IPS DF 6.9 (cell line): ENCODE measurements at regions not wholly inside any gene's neighbourhood (a gene's known extent, or its start where the extent isn't known, plus 50 kb on each side); places are given as distances from the start of the nearest gene placed in this dataset.

ENCODE experiments used
- DNase-seq: peaks from one replicate; pipeline ENCODE4 v3.0.0-alpha.2; 2013; ENCODE audit warnings: low read depth, low spot score
- H3K27ac ChIP-seq: one replicate; pipeline ENCODE4 v1.5.1; 2013; ENCODE audit warnings: low read length, control low read depth
- H3K27me3 ChIP-seq: 2 replicates; pipeline ENCODE4 v1.6.1; 2013; ENCODE audit warnings: mild to moderate bottlenecking, low read length; ENCODE audit not compliant: control insufficient read depth, insufficient read depth
- H3K36me3 ChIP-seq: 2 replicates; pipeline ENCODE4 v1.6.1; 2013; ENCODE audit warnings: low read length; ENCODE audit not compliant: control insufficient read depth, insufficient read depth
- H3K4me1 ChIP-seq: 2 replicates; pipeline ENCODE4 v1.6.1; 2013; ENCODE audit warnings: low read length; ENCODE audit not compliant: control insufficient read depth, insufficient read depth
- H3K4me3 ChIP-seq: 2 replicates; pipeline ENCODE4 v1.5.1; 2013; ENCODE audit warnings: mild to moderate bottlenecking, low read length
- H3K9me3 ChIP-seq: 2 replicates; pipeline ENCODE4 v1.6.1; 2013; ENCODE audit warnings: low read length, inconsistent platforms; ENCODE audit not compliant: control insufficient read depth, insufficient read depth
- WGBS: extraction: QIAGEN DNeasy Blood & Tissue Kit; methylation state at CpG from one replicate; pipeline ENCODE4 v1.1.7; 2013; ENCODE audit warnings: mixed read lengths, missing lambda C conversion rate; ENCODE audit not compliant: insufficient read length, insufficient coverage; 5-methylcytosine and 5-hydroxymethylcytosine counted together

- no peaks in the 10 kb centered on the region for H3K4me1 ChIP-seq
- H3K9me3 ChIP-seq = peaks cover 32% of the 10 kb centered on the region
- no peak for DNase-seq
- no peak overlapping the region for H3K27ac ChIP-seq
- no CpG with 5 or more reads among the region's 32 CpGs for WGBS
- no peak overlapping the region for H3K4me3 ChIP-seq
- H3K27me3 ChIP-seq = no peaks in the 10 kb centered on the region
- no peaks in the 10 kb centered on the region; the same call in 1 of the 2 replicates for H3K36me3 ChIP-seq
Observed at GRCh38 chr22:48745842-48746788, 1081.6 kb downstream of the BRD1 start.

DNA sequence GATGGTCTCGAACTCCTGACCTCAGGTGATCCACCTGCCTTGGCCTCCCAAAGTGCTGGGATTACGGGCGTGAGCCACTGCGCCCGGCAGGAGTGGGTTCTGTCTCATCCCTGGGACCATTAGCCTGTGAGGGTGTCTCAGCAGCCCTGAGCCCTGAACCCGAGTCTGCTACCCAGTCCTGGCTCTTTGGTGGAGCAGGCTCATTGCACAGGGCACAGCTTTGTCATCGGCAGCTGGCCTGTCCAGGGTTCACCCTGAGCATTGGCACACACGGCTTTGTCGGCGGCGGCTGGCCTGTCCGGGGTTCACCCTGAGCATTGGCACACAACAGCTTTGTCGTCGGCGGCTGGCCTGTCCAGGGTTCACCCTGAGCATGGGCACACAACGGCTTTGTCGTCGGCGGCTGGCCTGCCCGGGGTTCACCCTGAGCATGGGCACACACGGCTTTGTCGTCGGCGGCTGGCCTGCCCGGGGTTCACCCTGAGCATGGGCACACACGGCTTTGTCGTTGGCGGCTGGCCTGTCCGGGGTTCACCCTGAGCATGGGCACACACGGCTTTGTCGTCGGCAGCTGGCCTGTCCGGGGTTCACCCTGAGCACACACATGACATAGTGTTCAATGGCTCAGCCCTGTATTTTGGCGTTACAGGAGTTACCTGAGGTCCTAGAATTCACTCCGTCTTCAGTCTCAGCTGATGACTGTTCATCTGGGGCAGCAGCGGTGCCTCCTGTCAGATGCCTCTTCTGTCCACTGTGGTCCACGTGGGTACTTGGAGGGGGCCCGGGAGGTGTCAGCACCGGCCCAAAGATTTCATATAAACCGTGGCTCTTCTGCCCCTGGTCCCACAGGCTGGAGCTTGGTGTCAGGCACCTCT lies 1082.5 kb downstream of the BRD1 start:
- Histone ChIP-seq H3K4me1 (no peaks in the 10 kb centered on the region), H3K36me3 (no peaks in the 10 kb centered on the region; the same call in 1 of the 2 replicates), H3K27me3 (no peaks in the 10 kb centered on the region), H3K27ac (no peak overlapping the region), H3K9me3 (peaks cover 38% of the 10 kb centered on the region), H3K4me3 (no peak overlapping the region)
- no peak for DNase-seq
- no CpG with 5 or more reads among the region's 40 CpGs for WGBS

- Histone ChIP-seq H3K27me3 (no peaks in the 10 kb centered on the region), H3K27ac (no peak overlapping the region), H3K4me1 (no peaks in the 10 kb centered on the region), H3K9me3 (peaks cover 42% of the 10 kb centered on the region), H3K4me3 (no peak overlapping the region), H3K36me3 (no peaks in the 10 kb centered on the region; the same call in 1 of the 2 replicates)
- no peak for DNase-seq
- WGBS = no CpG with 5 or more reads among the region's 11 CpGs
Observed at GRCh38 chr22:48744283-48744641, 1083.4 kb downstream of the BRD1 start.

- Histone ChIP-seq H3K27ac (no peak overlapping the region), H3K9me3 (peaks cover 42% of the 10 kb centered on the region), H3K4me3 (no peak overlapping the region), H3K4me1 (no peaks in the 10 kb centered on the region), H3K27me3 (no peaks in the 10 kb centered on the region), H3K36me3 (no peaks in the 10 kb centered on the region; the same call in 1 of the 2 replicates)
- WGBS = no CpG with 5 or more reads among the region's 32 CpGs
- no peak for DNase-seq
Observed at GRCh38 chr22:48743601-48744282, 1083.9 kb downstream of the BRD1 start.

- Histone ChIP-seq H3K27me3 (no peaks in the 10 kb centered on the region), H3K4me1 (no peaks in the 10 kb centered on the region), H3K4me3 (no peak overlapping the region), H3K27ac (no peak overlapping the region), H3K36me3 (no peaks in the 10 kb centered on the region; the same call in 1 of the 2 replicates), H3K9me3 (peaks cover 40% of the 10 kb centered on the region)
- no peak for DNase-seq
- no CpG with 5 or more reads among the region's 39 CpGs for WGBS
Observed at GRCh38 chr22:48742556-48743343, 1084.9 kb downstream of the BRD1 start.

GRCh38 chr22:48742191-48742555 lies 1085.5 kb downstream of the BRD1 start:
- no peak overlapping the region for H3K27ac ChIP-seq
- H3K4me3 ChIP-seq = no peak overlapping the region
- H3K9me3 ChIP-seq = peaks cover 44% of the 10 kb centered on the region
- no peak for DNase-seq
- H3K27me3 ChIP-seq = no peaks in the 10 kb centered on the region
- WGBS = no CpG with 5 or more reads among the region's 17 CpGs
- H3K36me3 ChIP-seq = no peaks in the 10 kb centered on the region; the same call in 1 of the 2 replicates
- H3K4me1 ChIP-seq = no peaks in the 10 kb centered on the region

GRCh38 chr22:48741540-48741939 lies 1086.1 kb downstream of the BRD1 start:
- Histone ChIP-seq H3K4me1 (no peaks in the 10 kb centered on the region), H3K36me3 (no peaks in the 10 kb centered on the region; the same call in 1 of the 2 replicates), H3K27me3 (no peaks in the 10 kb centered on the region), H3K4me3 (no peak overlapping the region), H3K9me3 (peaks cover 44% of the 10 kb centered on the region), H3K27ac (no peak overlapping the region)
- no peak for DNase-seq
- WGBS = no CpG with 5 or more reads among the region's 8 CpGs

DNA sequence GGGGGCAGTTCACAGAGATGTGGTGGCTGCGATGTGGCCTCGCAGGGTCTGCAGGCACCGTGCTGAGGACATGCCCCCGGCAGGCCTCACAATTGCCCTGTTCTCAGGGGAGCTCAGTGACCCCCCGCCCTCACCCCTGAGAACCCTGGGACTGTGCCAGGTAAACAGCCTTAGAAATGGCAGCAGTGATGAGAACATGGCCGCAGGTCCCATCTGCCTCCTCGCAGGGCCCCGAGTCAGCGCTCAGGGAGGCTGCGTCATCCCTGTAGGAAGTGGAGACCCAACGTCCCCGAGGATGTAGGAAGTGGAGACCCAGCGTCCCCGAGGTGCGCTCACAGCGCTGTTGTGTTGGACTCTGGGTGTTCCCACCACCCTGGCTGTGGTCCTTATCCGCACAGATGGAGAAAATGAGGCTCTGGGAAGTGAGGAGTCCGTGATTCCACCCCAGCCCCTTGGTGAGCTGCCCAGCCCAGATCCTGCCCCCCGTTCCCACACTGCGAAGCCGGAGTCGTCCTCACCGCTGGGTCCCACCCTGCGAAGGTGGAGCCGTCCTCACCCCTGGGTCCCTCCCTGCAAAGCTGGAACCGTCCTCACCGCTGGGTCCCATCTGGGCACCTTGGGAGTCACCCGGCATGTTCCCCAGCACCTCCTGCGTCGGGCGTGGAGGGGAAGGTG lies 1086.8 kb downstream of the BRD1 start:
- no peak overlapping the region for H3K4me3 ChIP-seq
- peaks cover 43% of the 10 kb centered on the region for H3K9me3 ChIP-seq
- no peaks in the 10 kb centered on the region; the same call in 1 of the 2 replicates for H3K36me3 ChIP-seq
- no peaks in the 10 kb centered on the region for H3K4me1 ChIP-seq
- no peaks in the 10 kb centered on the region for H3K27me3 ChIP-seq
- no peak overlapping the region for H3K27ac ChIP-seq
- no peak for DNase-seq
- WGBS = no CpG with 5 or more reads among the region's 31 CpGs

DNA sequence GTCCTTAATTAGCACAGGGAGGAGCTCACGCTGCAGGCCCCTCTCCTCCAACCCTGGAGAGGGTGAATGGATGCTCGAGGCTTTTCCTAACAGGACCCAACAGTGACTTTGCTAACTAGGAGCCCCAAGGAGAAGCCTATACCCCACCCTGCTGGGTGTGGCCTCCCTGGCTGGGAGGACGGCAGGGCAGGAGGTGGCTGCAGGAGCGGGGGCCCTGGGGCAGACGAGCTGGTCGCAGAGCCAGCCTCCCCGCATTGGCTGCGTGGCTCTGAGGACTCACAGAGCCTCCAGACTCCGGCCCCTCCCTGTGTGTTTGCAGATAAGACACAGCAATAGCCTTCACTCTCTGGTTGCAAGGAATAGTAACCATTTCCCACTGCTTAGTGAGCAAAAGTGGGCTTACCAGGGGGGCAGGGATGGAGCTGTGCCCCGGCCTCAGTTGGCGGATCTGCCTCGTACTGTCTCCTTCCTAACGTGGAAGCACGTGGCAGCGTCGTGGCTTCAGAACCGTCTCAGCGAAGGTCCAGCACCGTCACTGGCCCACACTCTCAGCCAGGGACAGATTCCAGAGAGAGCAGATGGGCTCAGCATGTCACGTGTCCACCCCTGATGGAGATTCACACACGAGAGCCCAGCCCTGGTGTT lies 1087.5 kb downstream of the BRD1 start:
- Histone ChIP-seq H3K27me3 (no peaks in the 10 kb centered on the region), H3K4me3 (no peak overlapping the region), H3K9me3 (peaks cover 40% of the 10 kb centered on the region), H3K4me1 (no peaks in the 10 kb centered on the region), H3K27ac (no peak overlapping the region), H3K36me3 (no peaks in the 10 kb centered on the region; the same call in 1 of the 2 replicates)
- DNase-seq = no peak
- no CpG with 5 or more reads among the region's 21 CpGs for WGBS
